GM18873 (cell line): ENCODE measurements at regions not wholly inside any gene's neighbourhood (a gene's known extent, or its start where the extent isn't known, plus 50 kb on each side); places are given as distances from the start of the nearest gene placed in this dataset.
A peak's percentile ranks its signal among the peaks of the same experiment; 100 is the strongest.

Experiments used
- ATAC-seq: cut with Tn5 transposase; IDR thresholded peaks from one replicate; pipeline ENCODE4 v1.9.1; 2021; ENCODE audit warnings: mild to moderate bottlenecking, moderate library complexity, moderate number of reproducible peaks; ENCODE audit not compliant: unreplicated experiment, low FRiP score

- no peak for ATAC-seq
Measured at GRCh38 chr2:14340703-14341102, 291.8 kb upstream of the LRATD1 start.

GRCh38 chr2:14342313-14342712, 290.2 kb upstream of the LRATD1 start:
- no peak for ATAC-seq

- no peak for ATAC-seq
Measured at GRCh38 chr2:14344355-14344754, 288.2 kb upstream of the LRATD1 start.

- no peak for ATAC-seq
Measured at GRCh38 chr2:14348247-14348646, 284.3 kb upstream of the LRATD1 start.

- ATAC-seq, result no peak
Measured at GRCh38 chr2:14350856-14351255, 281.7 kb upstream of the LRATD1 start.

- no peak for ATAC-seq
Measured at GRCh38 chr2:14352067-14352466, 280.4 kb upstream of the LRATD1 start.

GRCh38 chr2:14354231-14354630, 278.3 kb upstream of the LRATD1 start:
- no peak for ATAC-seq

GRCh38 chr2:14355102-14355501, 277.4 kb upstream of the LRATD1 start:
- no peak for ATAC-seq

GRCh38 chr2:14358339-14358738, 274.2 kb upstream of the LRATD1 start:
- ATAC-seq, result no peak

- no peak for ATAC-seq
Measured at GRCh38 chr2:14358774-14359173, 273.7 kb upstream of the LRATD1 start.

GRCh38 chr2:14363137-14363536, 269.4 kb upstream of the LRATD1 start:
- peak; percentile 85 for ATAC-seq

GRCh38 chr2:14363976-14364375, 268.5 kb upstream of the LRATD1 start:
- no peak for ATAC-seq

- ATAC-seq, result no peak
Measured at GRCh38 chr2:14364471-14364870, 268.0 kb upstream of the LRATD1 start.

GRCh38 chr2:14385043-14385442, 247.5 kb upstream of the LRATD1 start:
- no peak for ATAC-seq

- ATAC-seq, result no peak
Measured at GRCh38 chr2:14387332-14387731, 245.2 kb upstream of the LRATD1 start.

GRCh38 chr2:14388724-14389123, 243.8 kb upstream of the LRATD1 start:
- ATAC-seq, result no peak

GRCh38 chr2:14396533-14397083, 235.9 kb upstream of the LRATD1 start:
- no peak for ATAC-seq

GRCh38 chr2:14398641-14399040, 233.9 kb upstream of the LRATD1 start:
- ATAC-seq, result no peak

- ATAC-seq, result no peak
Measured at GRCh38 chr2:14401873-14402272, 230.6 kb upstream of the LRATD1 start.

GRCh38 chr2:14408695-14409094, 223.8 kb upstream of the LRATD1 start:
- ATAC-seq, result no peak

- ATAC-seq, result no peak
Measured at GRCh38 chr2:14417551-14417950, 215.0 kb upstream of the LRATD1 start.

- no peak for ATAC-seq
Measured at GRCh38 chr2:14418115-14418514, 214.4 kb upstream of the LRATD1 start.

- ATAC-seq, result no peak
Measured at GRCh38 chr2:14420851-14421250, 211.7 kb upstream of the LRATD1 start.
